ENCODE measurements at regions not wholly inside any gene's neighbourhood (a gene's known extent, or its start where the extent isn't known, plus 50 kb on each side); places are given as distances from the start of the nearest gene placed in this dataset.

DNA sequence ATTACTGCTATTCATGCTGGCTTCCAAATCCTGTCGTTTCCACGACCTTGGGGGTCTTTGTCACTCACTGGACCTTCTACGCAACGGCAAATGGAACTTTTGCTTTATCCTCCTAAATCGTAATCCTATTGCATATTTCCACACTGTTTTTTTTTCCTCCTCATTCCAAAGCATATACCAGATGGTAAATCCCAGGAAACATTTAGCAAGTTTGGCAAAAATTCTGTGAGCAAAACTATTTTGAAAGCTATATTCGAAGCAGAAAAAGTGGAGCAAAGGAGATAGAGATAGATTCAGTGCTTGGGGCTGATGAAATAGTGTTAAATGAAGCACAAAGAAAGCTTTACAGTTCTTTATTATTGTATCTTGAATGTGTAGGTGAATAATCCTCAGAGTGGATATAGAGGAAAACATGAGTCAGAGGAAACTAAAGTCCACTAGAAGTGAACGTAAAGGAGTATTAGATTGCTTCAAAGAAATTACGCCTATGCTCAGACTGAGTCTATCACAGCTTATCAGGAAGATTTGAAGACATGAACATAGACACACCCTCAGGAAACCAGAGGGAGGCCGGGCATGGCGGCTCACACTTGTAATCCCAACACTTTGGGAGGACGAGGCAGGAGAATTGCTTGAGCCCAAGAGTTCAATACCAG, 50.2 kb upstream of the FAM9A start:
- TF ChIP-seq, protein P1, sequence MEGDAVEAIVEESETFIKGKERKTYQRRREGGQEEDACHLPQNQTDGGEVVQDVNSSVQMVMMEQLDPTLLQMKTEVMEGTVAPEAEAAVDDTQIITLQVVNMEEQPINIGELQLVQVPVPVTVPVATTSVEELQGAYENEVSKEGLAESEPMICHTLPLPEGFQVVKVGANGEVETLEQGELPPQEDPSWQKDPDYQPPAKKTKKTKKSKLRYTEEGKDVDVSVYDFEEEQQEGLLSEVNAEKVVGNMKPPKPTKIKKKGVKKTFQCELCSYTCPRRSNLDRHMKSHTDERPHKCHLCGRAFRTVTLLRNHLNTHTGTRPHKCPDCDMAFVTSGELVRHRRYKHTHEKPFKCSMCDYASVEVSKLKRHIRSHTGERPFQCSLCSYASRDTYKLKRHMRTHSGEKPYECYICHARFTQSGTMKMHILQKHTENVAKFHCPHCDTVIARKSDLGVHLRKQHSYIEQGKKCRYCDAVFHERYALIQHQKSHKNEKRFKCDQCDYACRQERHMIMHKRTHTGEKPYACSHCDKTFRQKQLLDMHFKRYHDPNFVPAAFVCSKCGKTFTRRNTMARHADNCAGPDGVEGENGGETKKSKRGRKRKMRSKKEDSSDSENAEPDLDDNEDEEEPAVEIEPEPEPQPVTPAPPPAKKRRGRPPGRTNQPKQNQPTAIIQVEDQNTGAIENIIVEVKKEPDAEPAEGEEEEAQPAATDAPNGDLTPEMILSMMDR (conservative IDR thresholded peaks at IDR 0.05; ENCODE audit: low read depth in 2 of 2): no peak
- no peak for TF ChIP-seq EZH2phosphoT487 (IDR thresholded peaks at IDR 0.05; ENCODE audit: unreplicated experiment)
- TF ChIP-seq JUNB (IDR thresholded peaks at IDR 0.05; ENCODE audit: unreplicated experiment): no peak
- no peak for TF ChIP-seq POLR2AphosphoS5 (IDR thresholded peaks at IDR 0.05; ENCODE audit: low read depth)
- no peak for TF ChIP-seq EZH2 (IDR thresholded peaks at IDR 0.05; ENCODE audit: low read depth, unreplicated experiment)
- TF ChIP-seq STAT1 (IDR thresholded peaks at IDR 0.05; ENCODE audit: unreplicated experiment): no peak
- TF ChIP-seq, protein P2, sequence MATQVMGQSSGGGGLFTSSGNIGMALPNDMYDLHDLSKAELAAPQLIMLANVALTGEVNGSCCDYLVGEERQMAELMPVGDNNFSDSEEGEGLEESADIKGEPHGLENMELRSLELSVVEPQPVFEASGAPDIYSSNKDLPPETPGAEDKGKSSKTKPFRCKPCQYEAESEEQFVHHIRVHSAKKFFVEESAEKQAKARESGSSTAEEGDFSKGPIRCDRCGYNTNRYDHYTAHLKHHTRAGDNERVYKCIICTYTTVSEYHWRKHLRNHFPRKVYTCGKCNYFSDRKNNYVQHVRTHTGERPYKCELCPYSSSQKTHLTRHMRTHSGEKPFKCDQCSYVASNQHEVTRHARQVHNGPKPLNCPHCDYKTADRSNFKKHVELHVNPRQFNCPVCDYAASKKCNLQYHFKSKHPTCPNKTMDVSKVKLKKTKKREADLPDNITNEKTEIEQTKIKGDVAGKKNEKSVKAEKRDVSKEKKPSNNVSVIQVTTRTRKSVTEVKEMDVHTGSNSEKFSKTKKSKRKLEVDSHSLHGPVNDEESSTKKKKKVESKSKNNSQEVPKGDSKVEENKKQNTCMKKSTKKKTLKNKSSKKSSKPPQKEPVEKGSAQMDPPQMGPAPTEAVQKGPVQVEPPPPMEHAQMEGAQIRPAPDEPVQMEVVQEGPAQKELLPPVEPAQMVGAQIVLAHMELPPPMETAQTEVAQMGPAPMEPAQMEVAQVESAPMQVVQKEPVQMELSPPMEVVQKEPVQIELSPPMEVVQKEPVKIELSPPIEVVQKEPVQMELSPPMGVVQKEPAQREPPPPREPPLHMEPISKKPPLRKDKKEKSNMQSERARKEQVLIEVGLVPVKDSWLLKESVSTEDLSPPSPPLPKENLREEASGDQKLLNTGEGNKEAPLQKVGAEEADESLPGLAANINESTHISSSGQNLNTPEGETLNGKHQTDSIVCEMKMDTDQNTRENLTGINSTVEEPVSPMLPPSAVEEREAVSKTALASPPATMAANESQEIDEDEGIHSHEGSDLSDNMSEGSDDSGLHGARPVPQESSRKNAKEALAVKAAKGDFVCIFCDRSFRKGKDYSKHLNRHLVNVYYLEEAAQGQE (IDR thresholded peaks at IDR 0.05; ENCODE audit: unreplicated experiment): no peak
- no peak for TF ChIP-seq CREB1 (CRISPR knock-in tag; IDR thresholded peaks at IDR 0.05; ENCODE audit: low read depth)
